IPS-18a (cell line): ENCODE measurements at regions not wholly inside any gene's neighbourhood (a gene's known extent, or its start where the extent isn't known, plus 50 kb on each side); places are given as distances from the start of the nearest gene placed in this dataset.

Source experiments
- H3K27ac ChIP-seq: one replicate; pipeline ENCODE4 v1.5.1; 2013; ENCODE audit warnings: low read length
- H3K27me3 ChIP-seq: one replicate; pipeline ENCODE4 v1.6.1; 2013; ENCODE audit warnings: mild to moderate bottlenecking, low read length; ENCODE audit not compliant: control insufficient read depth, insufficient read depth
- H3K36me3 ChIP-seq: one replicate; pipeline ENCODE4 v1.6.1; 2013; ENCODE audit warnings: low read depth, low read length; ENCODE audit not compliant: control insufficient read depth
- H3K4me1 ChIP-seq: one replicate; pipeline ENCODE4 v1.6.1; 2013; ENCODE audit warnings: low read depth, low read length; ENCODE audit not compliant: control insufficient read depth
- H3K4me3 ChIP-seq: one replicate; pipeline ENCODE4 v1.5.1; 2013; ENCODE audit warnings: low read length
- H3K9ac ChIP-seq: one replicate; pipeline ENCODE4 v1.6.1; 2013; ENCODE audit warnings: mild to moderate bottlenecking, low read length, moderate library complexity
- H3K9me3 ChIP-seq: one replicate; pipeline ENCODE4 v1.6.1; 2013; ENCODE audit warnings: low read depth, low read length; ENCODE audit not compliant: control insufficient read depth

DNA sequence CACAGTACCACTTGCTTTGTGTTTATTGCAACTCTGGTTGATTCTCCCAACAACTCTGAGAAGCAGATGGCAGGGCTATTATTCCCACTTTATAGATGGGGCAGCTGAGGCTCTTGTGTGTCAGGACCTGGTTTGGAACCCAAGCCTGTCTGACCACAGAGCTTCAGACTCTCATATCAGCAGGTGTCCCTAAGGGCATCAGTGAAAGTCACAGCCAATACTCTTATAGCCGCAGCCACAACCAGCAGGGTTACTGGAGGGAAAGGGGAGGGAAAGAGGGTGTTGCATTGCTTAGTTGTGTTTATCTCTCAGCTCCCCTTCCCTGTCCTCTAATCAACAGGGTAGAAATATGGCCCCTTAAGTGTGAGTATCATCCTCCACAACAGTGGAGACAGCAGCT is 304.0 kb downstream of the RRAGC start:
- Histone ChIP-seq H3K4me3 (no peak overlapping the region), H3K36me3 (no peaks in the 10 kb centered on the region), H3K9ac (no peak overlapping the region), H3K4me1 (peaks cover 28% of the 10 kb centered on the region), H3K9me3 (no peaks in the 10 kb centered on the region), H3K27me3 (peaks cover 8% of the 10 kb centered on the region), H3K27ac (no peak overlapping the region)

GRCh38 chr1:38555130-38555529 is 304.4 kb downstream of the RRAGC start:
- Histone ChIP-seq H3K4me1 (peaks cover 26% of the 10 kb centered on the region), H3K4me3 (no peak overlapping the region), H3K9me3 (no peaks in the 10 kb centered on the region), H3K27me3 (peaks cover 3% of the 10 kb centered on the region), H3K27ac (no peak overlapping the region), H3K36me3 (no peaks in the 10 kb centered on the region), H3K9ac (no peak overlapping the region)

- Histone ChIP-seq H3K9me3 (no peaks in the 10 kb centered on the region), H3K9ac (no peak overlapping the region), H3K27me3 (no peaks in the 10 kb centered on the region), H3K27ac (no peak overlapping the region), H3K4me3 (no peak overlapping the region), H3K4me1 (no peaks in the 10 kb centered on the region), H3K36me3 (no peaks in the 10 kb centered on the region)
Measured at GRCh38 chr1:38551318-38552307, 308.0 kb downstream of the RRAGC start.

DNA sequence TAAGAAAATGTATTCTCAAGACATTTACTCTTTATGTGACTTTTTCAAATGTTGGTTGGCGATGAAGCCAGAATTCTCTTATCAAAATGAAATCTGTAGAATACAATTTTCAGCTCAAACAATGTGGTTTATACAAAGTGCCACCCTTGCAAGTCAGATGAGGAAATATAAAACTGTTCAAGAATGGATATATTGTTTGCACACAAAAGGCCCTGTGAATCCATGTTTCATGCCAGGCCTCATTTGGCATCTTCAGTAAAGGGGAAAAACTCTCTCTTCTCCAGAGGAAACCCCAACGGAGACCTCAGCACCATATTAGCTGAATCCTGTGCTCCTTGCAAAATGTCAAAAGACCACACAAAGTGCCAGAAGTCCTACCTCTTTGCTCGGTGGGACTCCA is 310.4 kb downstream of the RRAGC start:
- no peak overlapping the region for H3K27ac ChIP-seq
- no peaks in the 10 kb centered on the region for H3K27me3 ChIP-seq
- no peaks in the 10 kb centered on the region for H3K4me1 ChIP-seq
- H3K9me3 ChIP-seq = no peaks in the 10 kb centered on the region
- no peak overlapping the region for H3K9ac ChIP-seq
- H3K36me3 ChIP-seq = no peaks in the 10 kb centered on the region
- H3K4me3 ChIP-seq = no peak overlapping the region

GRCh38 chr1:38547321-38547720 is 312.3 kb downstream of the RRAGC start:
- Histone ChIP-seq H3K27me3 (no peaks in the 10 kb centered on the region), H3K9me3 (no peaks in the 10 kb centered on the region), H3K36me3 (no peaks in the 10 kb centered on the region), H3K4me1 (no peaks in the 10 kb centered on the region), H3K27ac (no peak overlapping the region), H3K4me3 (no peak overlapping the region), H3K9ac (no peak overlapping the region)

DNA sequence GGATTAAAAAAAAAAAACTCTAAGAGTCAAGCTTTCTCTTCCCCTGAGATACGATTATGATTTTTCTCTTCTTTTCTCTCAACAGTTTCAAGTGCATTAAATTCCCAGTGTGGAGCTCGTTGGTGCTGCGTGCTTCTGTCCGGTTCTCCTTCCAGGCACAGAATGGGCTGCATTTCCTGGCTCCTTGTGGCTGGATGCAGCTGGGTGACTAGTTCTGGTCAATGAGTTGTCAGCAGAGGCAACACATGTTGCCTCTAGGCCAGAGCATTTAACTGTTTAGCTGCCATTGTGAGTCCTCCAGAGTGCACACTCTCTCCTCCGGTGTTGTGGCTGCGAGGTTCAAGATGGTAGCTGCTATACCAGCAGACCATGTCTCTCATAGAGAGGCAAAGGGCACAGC is 312.9 kb downstream of the RRAGC start:
- Histone ChIP-seq H3K27ac (no peak overlapping the region), H3K9me3 (no peaks in the 10 kb centered on the region), H3K9ac (no peak overlapping the region), H3K4me1 (no peaks in the 10 kb centered on the region), H3K4me3 (no peak overlapping the region), H3K36me3 (no peaks in the 10 kb centered on the region), H3K27me3 (no peaks in the 10 kb centered on the region)

GRCh38 chr1:38541223-38541622 is 318.3 kb downstream of the RRAGC start:
- H3K4me1 ChIP-seq = no peaks in the 10 kb centered on the region
- H3K9ac ChIP-seq = no peak overlapping the region
- no peaks in the 10 kb centered on the region for H3K9me3 ChIP-seq
- H3K27me3 ChIP-seq = no peaks in the 10 kb centered on the region
- H3K27ac ChIP-seq = no peak overlapping the region
- no peaks in the 10 kb centered on the region for H3K36me3 ChIP-seq
- H3K4me3 ChIP-seq = no peak overlapping the region

GRCh38 chr1:38539931-38540330 is 319.6 kb downstream of the RRAGC start:
- H3K4me1 ChIP-seq = no peaks in the 10 kb centered on the region
- H3K9me3 ChIP-seq = no peaks in the 10 kb centered on the region
- H3K27me3 ChIP-seq = no peaks in the 10 kb centered on the region
- no peaks in the 10 kb centered on the region for H3K36me3 ChIP-seq
- H3K27ac ChIP-seq = no peak overlapping the region
- no peak overlapping the region for H3K4me3 ChIP-seq
- H3K9ac ChIP-seq = no peak overlapping the region

DNA sequence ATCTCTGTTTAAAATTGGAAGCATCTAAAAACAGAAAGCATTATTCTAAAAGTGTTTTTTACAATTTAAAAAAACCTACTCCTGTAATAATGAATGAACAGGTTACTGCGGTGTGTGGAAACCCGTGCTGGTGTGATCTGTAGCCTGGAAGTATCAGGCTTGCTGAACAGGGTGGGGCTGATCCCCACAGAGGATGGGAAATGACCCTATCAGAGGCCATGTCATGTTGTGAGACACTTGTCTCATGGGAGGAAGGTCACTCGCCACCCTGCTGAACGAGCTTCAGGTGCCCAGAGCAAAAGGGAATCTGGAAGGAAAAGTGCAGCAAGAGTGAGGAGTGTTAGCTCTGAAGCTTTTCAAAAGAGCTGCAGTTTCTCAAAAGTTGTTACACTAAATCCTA is 320.7 kb downstream of the RRAGC start:
- no peak overlapping the region for H3K9ac ChIP-seq
- no peaks in the 10 kb centered on the region for H3K4me1 ChIP-seq
- H3K4me3 ChIP-seq = no peak overlapping the region
- H3K27me3 ChIP-seq = no peaks in the 10 kb centered on the region
- H3K9me3 ChIP-seq = no peaks in the 10 kb centered on the region
- H3K36me3 ChIP-seq = no peaks in the 10 kb centered on the region
- H3K27ac ChIP-seq = no peak overlapping the region

GRCh38 chr1:38536089-38536488 is 323.5 kb downstream of the RRAGC start:
- Histone ChIP-seq H3K9me3 (no peaks in the 10 kb centered on the region), H3K4me1 (no peaks in the 10 kb centered on the region), H3K4me3 (no peak overlapping the region), H3K27me3 (no peaks in the 10 kb centered on the region), H3K36me3 (no peaks in the 10 kb centered on the region), H3K9ac (no peak overlapping the region), H3K27ac (no peak overlapping the region)

GRCh38 chr1:38534473-38534823 is 325.1 kb downstream of the RRAGC start:
- Histone ChIP-seq H3K4me3 (no peak overlapping the region), H3K36me3 (no peaks in the 10 kb centered on the region), H3K27ac (no peak overlapping the region), H3K9me3 (no peaks in the 10 kb centered on the region), H3K27me3 (no peaks in the 10 kb centered on the region), H3K4me1 (no peaks in the 10 kb centered on the region), H3K9ac (no peak overlapping the region)
